ENCODE measurements at regions not wholly inside any gene's neighbourhood (a gene's known extent, or its start where the extent isn't known, plus 50 kb on each side); places are given as distances from the start of the nearest gene placed in this dataset.

DNA sequence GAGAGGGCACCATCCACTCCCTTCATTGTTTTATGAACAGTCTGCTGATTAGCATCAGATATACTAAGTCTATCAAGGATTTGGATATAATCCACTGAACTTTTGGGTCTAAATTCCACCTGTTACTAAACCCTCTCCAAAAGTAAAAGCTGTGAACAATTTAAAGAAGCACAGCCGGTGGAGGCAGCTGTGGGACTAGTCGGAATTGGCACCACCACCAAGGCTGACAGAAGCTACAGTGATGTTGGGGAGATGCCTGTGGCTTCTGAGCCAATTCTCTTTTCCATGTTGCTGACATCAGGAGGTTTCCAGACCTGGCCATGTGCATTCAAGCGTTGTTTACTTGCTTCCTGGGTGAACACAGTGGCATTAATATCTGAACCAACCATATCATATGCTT lies 679.0 kb upstream of the CA10 start:
- H3K4me3 ChIP-seq (ENCODE audit: low read depth, poor library complexity, severe bottlenecking): no peak overlapping the region
- intact Hi-C loops (cut with DNase I; ENCODE audit: low total_unique reads): no loop called here
- no peak for DNase-seq (ENCODE audit: low spot score in 2 of 2)
- TF ChIP-seq, protein P1, sequence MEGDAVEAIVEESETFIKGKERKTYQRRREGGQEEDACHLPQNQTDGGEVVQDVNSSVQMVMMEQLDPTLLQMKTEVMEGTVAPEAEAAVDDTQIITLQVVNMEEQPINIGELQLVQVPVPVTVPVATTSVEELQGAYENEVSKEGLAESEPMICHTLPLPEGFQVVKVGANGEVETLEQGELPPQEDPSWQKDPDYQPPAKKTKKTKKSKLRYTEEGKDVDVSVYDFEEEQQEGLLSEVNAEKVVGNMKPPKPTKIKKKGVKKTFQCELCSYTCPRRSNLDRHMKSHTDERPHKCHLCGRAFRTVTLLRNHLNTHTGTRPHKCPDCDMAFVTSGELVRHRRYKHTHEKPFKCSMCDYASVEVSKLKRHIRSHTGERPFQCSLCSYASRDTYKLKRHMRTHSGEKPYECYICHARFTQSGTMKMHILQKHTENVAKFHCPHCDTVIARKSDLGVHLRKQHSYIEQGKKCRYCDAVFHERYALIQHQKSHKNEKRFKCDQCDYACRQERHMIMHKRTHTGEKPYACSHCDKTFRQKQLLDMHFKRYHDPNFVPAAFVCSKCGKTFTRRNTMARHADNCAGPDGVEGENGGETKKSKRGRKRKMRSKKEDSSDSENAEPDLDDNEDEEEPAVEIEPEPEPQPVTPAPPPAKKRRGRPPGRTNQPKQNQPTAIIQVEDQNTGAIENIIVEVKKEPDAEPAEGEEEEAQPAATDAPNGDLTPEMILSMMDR (IDR thresholded peaks at IDR 0.05): no peak
- no peak for TF ChIP-seq POLR2A (IDR thresholded peaks at IDR 0.05)
- 73 to 75% methylated on average over 3 of the region's 3 CpGs for WGBS, 2 donors

DNA sequence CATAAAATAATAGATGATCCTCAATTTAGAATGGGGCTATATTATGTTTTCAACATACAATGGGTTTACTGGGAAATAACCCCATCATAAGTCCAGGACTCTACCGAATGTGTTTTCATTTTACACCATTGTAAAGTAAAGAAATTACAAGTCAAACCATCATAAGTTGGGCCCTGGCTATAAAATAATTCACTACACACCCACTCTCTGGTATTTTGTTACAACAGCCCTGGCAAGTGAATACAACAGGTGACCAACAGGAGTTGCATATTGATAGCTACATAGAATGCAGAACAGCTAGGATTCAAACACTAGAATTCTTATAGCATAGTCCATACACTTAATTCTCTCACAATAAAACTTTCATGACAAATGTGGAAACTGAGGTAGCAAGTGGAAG lies 673.0 kb upstream of the CA10 start:
- DNase-seq (ENCODE audit: low spot score in 2 of 2): no peak
- WGBS, 2 donors: 98 to 100% methylated on average over 1 of the region's 1 CpG
- H3K4me3 ChIP-seq (ENCODE audit: low read depth, poor library complexity, severe bottlenecking): no peak overlapping the region
- TF ChIP-seq, protein P1 (IDR thresholded peaks at IDR 0.05): no peak
- no peak for TF ChIP-seq POLR2A (IDR thresholded peaks at IDR 0.05)
- intact Hi-C loops (cut with DNase I; ENCODE audit: low total_unique reads): no loop called here

GRCh38 chr17:52828621-52829020 lies 670.1 kb upstream of the CA10 start:
- H3K4me3 ChIP-seq (ENCODE audit: low read depth, poor library complexity, severe bottlenecking): no peak overlapping the region
- intact Hi-C loops (cut with DNase I; ENCODE audit: low total_unique reads): no loop called here
- 85 to 89% methylated on average over 11 of the region's 11 CpGs for WGBS, 2 donors
- no peak for DNase-seq (ENCODE audit: low spot score in 2 of 2)
- TF ChIP-seq, protein P1 (IDR thresholded peaks at IDR 0.05): no peak
- no peak for TF ChIP-seq POLR2A (IDR thresholded peaks at IDR 0.05)

DNA sequence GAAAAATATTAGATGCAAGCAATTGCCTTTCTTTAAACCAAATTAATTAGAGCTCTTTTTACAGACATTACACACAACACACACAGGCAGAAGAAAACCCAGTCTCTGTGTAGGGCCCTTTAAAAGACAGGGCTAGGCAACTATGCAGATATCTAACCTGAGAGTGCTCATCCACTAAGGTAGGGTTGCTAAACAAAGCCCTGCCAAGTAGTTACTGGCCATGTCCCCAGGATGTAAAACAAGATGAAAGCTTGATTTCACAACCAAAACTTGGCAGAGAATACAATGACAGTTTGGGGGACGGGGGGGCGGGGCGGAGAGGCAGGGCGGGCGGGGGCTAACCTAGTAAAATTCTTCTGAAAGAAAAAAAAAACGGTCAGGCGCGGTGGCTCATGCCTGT lies 669.0 kb upstream of the CA10 start:
- WGBS, 2 donors: 22 to 44% methylated on average over 8 of the region's 8 CpGs
- TF ChIP-seq POLR2A (IDR thresholded peaks at IDR 0.05): no peak
- TF ChIP-seq, protein P1 (IDR thresholded peaks at IDR 0.05): no peak
- DNase-seq (ENCODE audit: low spot score in 2 of 2): no peak
- H3K4me3 ChIP-seq (ENCODE audit: low read depth, poor library complexity, severe bottlenecking): no peak overlapping the region
- intact Hi-C loops (cut with DNase I; ENCODE audit: low total_unique reads): no loop called here

- H3K4me3 ChIP-seq (ENCODE audit: low read depth, poor library complexity, severe bottlenecking): no peak overlapping the region
- intact Hi-C loops (cut with DNase I; ENCODE audit: low total_unique reads): no loop called here
- TF ChIP-seq, protein P1 (IDR thresholded peaks at IDR 0.05): no peak
- no peak for TF ChIP-seq POLR2A (IDR thresholded peaks at IDR 0.05)
- no peak for DNase-seq (ENCODE audit: low spot score in 2 of 2)
- WGBS, 2 donors: 62 to 64% methylated on average over 3 of the region's 3 CpGs
Measured at GRCh38 chr17:52824542-52824941, 666.0 kb upstream of the CA10 start.

GRCh38 chr17:52823155-52823554 lies 664.6 kb upstream of the CA10 start:
- no peak for DNase-seq (ENCODE audit: low spot score in 2 of 2)
- no peak overlapping the region for H3K4me3 ChIP-seq (ENCODE audit: low read depth, poor library complexity, severe bottlenecking)
- intact Hi-C loops (cut with DNase I; ENCODE audit: low total_unique reads): no loop called here
- no peak for TF ChIP-seq POLR2A (IDR thresholded peaks at IDR 0.05)
- TF ChIP-seq, protein P1 (IDR thresholded peaks at IDR 0.05): no peak
